K562 (cell line): ENCODE measurements at regions not wholly inside any gene's neighbourhood (a gene's known extent, or its start where the extent isn't known, plus 50 kb on each side); places are given as distances from the start of the nearest gene placed in this dataset.

ENCODE experiments used
- ATAC-seq: fragments of 200-7000 bp; cut with Tn5 transposase; 3 replicates; pipeline ENCODE4 v1.9.1; 2020; ENCODE audit warnings: moderate library complexity
- BruUV-seq: library from RNA; stranded (reverse); fragments of 400-500 nt; replicated peaks from 2 replicates; lab custom pipeline; 2021; lab: Mats Ljungman, UMichigan
- CTCF ChIA-PET: fragments of 300-600 bp; formaldehyde crosslinking; extraction: SDS; loops from one replicate; lab custom pipeline; 2021; ENCODE audit warnings: low intra/inter-chr PET ratio; lab: Yijun Ruan, JAX
- POLR2A ChIA-PET: fragments of 300-600, 350-650 bp; sonication (Branson Sonifier 250); formaldehyde crosslinking; extraction: SDS; loops from one replicate; lab custom pipeline; 2021; ENCODE audit warnings: antibody characterized with exemption, inconsistent platforms; lab: Yijun Ruan, JAX
- DNase-seq, 4 experiments: peaks; one replicate each; pipeline versions ENCODE4 v3.0.0 to v3.0.0-alpha.2; 2011 to 2018; ENCODE audit warnings: low spot score in 3 of 4, mixed read lengths in 3 of 4; ENCODE audit errors: extremely low read depth in 1 of 4
- FAIRE-seq: peaks from 2 replicates; lab custom pipeline; 2011; peaks lifted over from hg19 to GRCh38; lab: Jason Lieb, UNC
- H2AFZ ChIP-seq: 2 replicates; pipeline ENCODE4 v1.6.0; 2011; ENCODE audit warnings: low read depth, low read length, control low read depth, inconsistent platforms
- H3K27ac ChIP-seq: fragments of 200-600 bp; 3 replicates; pipeline ENCODE4 v1.8.0; 2011; ENCODE audit warnings: low read depth, mild to moderate bottlenecking, control low read depth, inconsistent platforms, low read length, moderate library complexity, mixed read lengths; ENCODE audit errors: extremely low read depth
- H3K27me3 ChIP-seq, 2 experiments: fragments of 300-600 bp in 1 of 2; 2 replicates in 1 of 2; 3 replicates in 1 of 2; pipeline versions ENCODE4 v1.6.0 to v1.8.0; 2011; ENCODE audit warnings: inconsistent platforms in 2 of 2, low read length in 2 of 2, mild to moderate bottlenecking in 1 of 2, mixed read lengths in 1 of 2, moderate library complexity in 1 of 2; ENCODE audit not compliant: control insufficient read depth in 2 of 2, insufficient read depth in 2 of 2
- H3K36me3 ChIP-seq: fragments of 300-600 bp; 3 replicates; pipeline ENCODE4 v1.8.0; 2011; ENCODE audit warnings: mild to moderate bottlenecking, low read length, inconsistent platforms; ENCODE audit not compliant: control insufficient read depth, insufficient read depth
- H3K4me1 ChIP-seq, 2 experiments: fragments of 200-600 bp in 1 of 2; replicated peaks in 1 of 2; 2 replicates in 1 of 2; 3 replicates in 1 of 2; pipeline versions ENCODE4 v1.5.1 to v1.8.0; 2011; ENCODE audit warnings: inconsistent platforms in 2 of 2, low read length in 2 of 2, mild to moderate bottlenecking in 1 of 2, mixed read lengths in 1 of 2, moderate library complexity in 1 of 2; ENCODE audit not compliant: control insufficient read depth in 2 of 2, insufficient read depth in 2 of 2
- H3K4me2 ChIP-seq: 2 replicates; pipeline ENCODE4 v1.6.1; 2011; ENCODE audit warnings: low read length, control low read depth, inconsistent platforms, mixed read lengths; ENCODE audit not compliant: insufficient read depth
- H3K4me3 ChIP-seq: fragments of 200-600 bp; sonication (generic), shearing (Covaris generic); 2 replicates; pipeline ENCODE4 v1.5.1; 2016; ENCODE audit warnings: control low read depth, inconsistent platforms
- H3K79me2 ChIP-seq: fragments of 200-600 bp; 3 replicates; pipeline ENCODE4 v1.8.0; 2011; ENCODE audit warnings: low read length, inconsistent platforms; ENCODE audit not compliant: control insufficient read depth, insufficient read depth
- H3K9ac ChIP-seq, 2 experiments: 2 replicates each; pipeline versions ENCODE4 v1.6.0 to v1.6.1; 2011; ENCODE audit warnings: low read depth in 2 of 2, low read length in 2 of 2, control low read depth in 1 of 2, inconsistent platforms in 1 of 2, mild to moderate bottlenecking in 1 of 2, mixed read lengths in 1 of 2; ENCODE audit not compliant: insufficient read depth in 1 of 2
- H3K9me1 ChIP-seq: one replicate; pipeline ENCODE4 v1.6.0; 2011; ENCODE audit warnings: inconsistent platforms, mild to moderate bottlenecking, low read length, moderate library complexity; ENCODE audit not compliant: control insufficient read depth, insufficient read depth
- H3K9me3 ChIP-seq: replicated peaks from 2 replicates; pipeline ENCODE4 v1.5.1; 2011; ENCODE audit warnings: low read depth, low read length, inconsistent platforms; ENCODE audit not compliant: control insufficient read depth, insufficient read depth
- H4K20me1 ChIP-seq: replicated peaks from 2 replicates; pipeline ENCODE4 v1.6.1; 2011; ENCODE audit warnings: low read length, inconsistent platforms, mixed read lengths; ENCODE audit not compliant: control insufficient read depth, insufficient read depth
- ATF1 ChIP-seq, 2 experiments: fragments of 450-650 bp in 1 of 2; IDR thresholded peaks; 2 replicates each; pipeline ENCODE4 v1.6.1; 2016; ENCODE audit warnings: missing compliant biosample characterization in 1 of 2, missing genetic modification characterization in 1 of 2
- DACH1 ChIP-seq: fragments of 450-650 bp; IDR thresholded peaks from 2 replicates; pipeline ENCODE4 v1.6.1; 2018; ENCODE audit not compliant: partially characterized antibody
- HDAC2 ChIP-seq: fragments of 450-650 bp; IDR thresholded peaks from 2 replicates; pipeline ENCODE4 v1.6.1; 2016; ENCODE audit warnings: mild to moderate bottlenecking
- MEF2A ChIP-seq: IDR thresholded peaks from 2 replicates; pipeline ENCODE4 v1.6.1; 2011; ENCODE audit warnings: low read depth, mild to moderate bottlenecking, low read length, moderate library complexity; ENCODE audit not compliant: control insufficient read depth
- NR2C2 ChIP-seq, 2 experiments: fragments of 200-800 bp in 1 of 2; sonication (Bioruptor generic) in 1 of 2; sonication (generic) in 1 of 2; formaldehyde crosslinking in 1 of 2; IDR thresholded peaks; 2 replicates each; pipeline versions ENCODE4 v1.6.1 to v1.8.0; 2016 to 2022; ENCODE audit warnings: mild to moderate bottlenecking in 1 of 2, missing compliant biosample characterization in 1 of 2, missing genetic modification characterization in 1 of 2, missing genetic modification reagents in 1 of 2
- RBFOX2 ChIP-seq: fragments of 200-400 bp; formaldehyde crosslinking; IDR thresholded peaks from 2 replicates; pipeline ENCODE4 v1.6.1; 2017; ENCODE audit warnings: low read depth, mild to moderate bottlenecking, low read length, moderate library complexity
- WGBS: fragments of 100-300 bp; shearing (Covaris generic); methylation state at CpG from one replicate; pipeline ENCODE4 v1.1.6; 2016; ENCODE audit warnings: low coverage, mixed read lengths; ENCODE audit not compliant: insufficient coverage; ENCODE audit errors: missing lambda C conversion rate; 5-methylcytosine and 5-hydroxymethylcytosine counted together
- in situ Hi-C: fragments of 300-500 bp; cut with MboI; formaldehyde crosslinking; loops from 4 replicates; pipeline ENCODE4 v1.15.0; 2018; ENCODE audit warnings: inconsistent platforms, mixed read lengths
- intact Hi-C: fragments of 100-400 bp; cut with micrococcal nuclease; formaldehyde crosslinking; loops from 2 replicates; pipeline ENCODE4 v1.14.2; 2022

- no peaks in the 10 kb centered on the region for H4K20me1 ChIP-seq
- no peaks in the 10 kb centered on the region for H3K79me2 ChIP-seq
- FAIRE-seq: no peak
- H3K9me3 ChIP-seq: no peaks in the 10 kb centered on the region
- no peak for ATAC-seq
- no peaks in the 10 kb centered on the region for H3K27me3 ChIP-seq
- no TSS peak for BruUV-seq
- TF ChIP-seq DACH1 (no peak), ATF1 (CRISPR knock-in tag; IDR thresholded peaks at IDR 0.05) (no peak), ATF1 (tag; IDR thresholded peaks at IDR 0.05) (no peak), HDAC2 (no peak), MEF2A (no peak), RBFOX2 (no peak), NR2C2 (CRISPR knock-in tag; IDR thresholded peaks at IDR 0.05) (no peak), NR2C2 (tag; IDR thresholded peaks at IDR 0.05) (no peak)
- no peaks in the 10 kb centered on the region for H3K36me3 ChIP-seq
- no peak overlapping the region for H3K4me2 ChIP-seq
- in situ Hi-C loops: no loop called here
- no peaks in the 10 kb centered on the region for H3K4me1 ChIP-seq
- POLR2A ChIA-PET: no interaction called here
- no peak overlapping the region for H3K27ac ChIP-seq
- no peak for DNase-seq
- no peaks in the 10 kb centered on the region for H3K9me1 ChIP-seq
- H3K9ac ChIP-seq: no peak overlapping the region
- intact Hi-C loops: no loop called here
- no peak overlapping the region for H2AFZ ChIP-seq
- H3K4me3 ChIP-seq: no peak overlapping the region
- 0% methylated on average over 2 of the region's 2 CpGs for WGBS
- CTCF ChIA-PET: no interaction called here
Measured at GRCh38 chr14:54182419-54183045, 214.3 kb upstream of the CDKN3 start.
